ENCODE measurements at regions not wholly inside any gene's neighbourhood (a gene's known extent, or its start where the extent isn't known, plus 50 kb on each side); places are given as distances from the start of the nearest gene placed in this dataset.

GRCh38 chr1:112307930-112308591 is 88.0 kb upstream of the CTTNBP2NL start:
- no peak overlapping the region for H3K27ac ChIP-seq
- DNase-seq (ENCODE audit: low read depth, low spot score), result no peak

GRCh38 chr1:112308716-112309115 is 87.3 kb upstream of the CTTNBP2NL start:
- no peak overlapping the region for H3K27ac ChIP-seq

GRCh38 chr1:112309499-112309898 is 86.5 kb upstream of the CTTNBP2NL start:
- no peak overlapping the region for H3K27ac ChIP-seq
- no peak for DNase-seq (ENCODE audit: low read depth, low spot score)

More at GRCh38 chr1:112308716-112309115, 87.3 kb upstream of the CTTNBP2NL start:
- DNase-seq (ENCODE audit: low read depth, low spot score), result no peak

GRCh38 chr1:112312315-112312714 is 83.7 kb upstream of the CTTNBP2NL start:
- H3K27ac ChIP-seq, result no peak overlapping the region
- no peak for DNase-seq (ENCODE audit: low read depth, low spot score)

- H3K27ac ChIP-seq, result no peak overlapping the region
- no peak for DNase-seq (ENCODE audit: low read depth, low spot score)
Observed at GRCh38 chr1:112312879-112313278, 83.1 kb upstream of the CTTNBP2NL start.

GRCh38 chr1:112316254-112316913 is 79.6 kb upstream of the CTTNBP2NL start:
- H3K27ac ChIP-seq, result no peak overlapping the region
- no peak for DNase-seq (ENCODE audit: low read depth, low spot score)

GRCh38 chr1:112317140-112317539 is 78.9 kb upstream of the CTTNBP2NL start:
- peak overlapping the region; percentile 79 for H3K27ac ChIP-seq
- no peak for DNase-seq (ENCODE audit: low read depth, low spot score)

GRCh38 chr1:112317611-112318062 is 78.4 kb upstream of the CTTNBP2NL start:
- DNase-seq (ENCODE audit: low read depth, low spot score), result no peak
- H3K27ac ChIP-seq, result peak overlapping the region; percentile 79

- DNase-seq (ENCODE audit: low read depth, low spot score), result no peak
Observed at GRCh38 chr1:112318263-112318662, 77.8 kb upstream of the CTTNBP2NL start.

GRCh38 chr1:112318698-112319370 is 77.2 kb upstream of the CTTNBP2NL start:
- no peak for DNase-seq (ENCODE audit: low read depth, low spot score)
- peak overlapping the region; percentile 79 for H3K27ac ChIP-seq

More at GRCh38 chr1:112318263-112318662, 77.8 kb upstream of the CTTNBP2NL start:
- peak overlapping the region; percentile 79 for H3K27ac ChIP-seq

GRCh38 chr1:112319371-112320040 is 76.5 kb upstream of the CTTNBP2NL start:
- H3K27ac ChIP-seq, result peak overlapping the region; percentile 79
- DNase-seq (ENCODE audit: low read depth, low spot score), result peak; percentile 40

GRCh38 chr1:112320058-112320457 is 76.0 kb upstream of the CTTNBP2NL start:
- H3K27ac ChIP-seq, result peak overlapping the region; percentile 79
- no peak for DNase-seq (ENCODE audit: low read depth, low spot score)

GRCh38 chr1:112322018-112322417 is 74.0 kb upstream of the CTTNBP2NL start:
- no peak for DNase-seq (ENCODE audit: low read depth, low spot score)
- no peak overlapping the region for H3K27ac ChIP-seq

GRCh38 chr1:112322983-112323678 is 72.9 kb upstream of the CTTNBP2NL start:
- DNase-seq (ENCODE audit: low read depth, low spot score), result no peak
- no peak overlapping the region for H3K27ac ChIP-seq

- DNase-seq (ENCODE audit: low read depth, low spot score), result no peak
Observed at GRCh38 chr1:112325504-112325903, 70.5 kb upstream of the CTTNBP2NL start.

GRCh38 chr1:112328600-112328999 is 67.4 kb upstream of the CTTNBP2NL start:
- no peak for DNase-seq (ENCODE audit: low read depth, low spot score)
- H3K27ac ChIP-seq, result no peak overlapping the region

More at GRCh38 chr1:112325504-112325903, 70.5 kb upstream of the CTTNBP2NL start:
- H3K27ac ChIP-seq, result no peak overlapping the region

- H3K27ac ChIP-seq, result peak overlapping the region; percentile 75
- DNase-seq (ENCODE audit: low read depth, low spot score), result no peak
Observed at GRCh38 chr1:112332176-112333150, 63.6 kb upstream of the CTTNBP2NL start.

- peak; percentile 26 for DNase-seq (ENCODE audit: low read depth, low spot score)
- no peak overlapping the region for H3K27ac ChIP-seq
Observed at GRCh38 chr1:112335351-112335750, 60.7 kb upstream of the CTTNBP2NL start.

GRCh38 chr1:112337028-112337531 is 58.9 kb upstream of the CTTNBP2NL start:
- DNase-seq (ENCODE audit: low read depth, low spot score), result no peak
- no peak overlapping the region for H3K27ac ChIP-seq
